ENCODE measurements at regions not wholly inside any gene's neighbourhood (a gene's known extent, or its start where the extent isn't known, plus 50 kb on each side); places are given as distances from the start of the nearest gene placed in this dataset. TPM values are rescaled to one million over a fixed set of nuclear protein-coding genes. Genes with fewer than 3 reads are reported as not detected.

DNA sequence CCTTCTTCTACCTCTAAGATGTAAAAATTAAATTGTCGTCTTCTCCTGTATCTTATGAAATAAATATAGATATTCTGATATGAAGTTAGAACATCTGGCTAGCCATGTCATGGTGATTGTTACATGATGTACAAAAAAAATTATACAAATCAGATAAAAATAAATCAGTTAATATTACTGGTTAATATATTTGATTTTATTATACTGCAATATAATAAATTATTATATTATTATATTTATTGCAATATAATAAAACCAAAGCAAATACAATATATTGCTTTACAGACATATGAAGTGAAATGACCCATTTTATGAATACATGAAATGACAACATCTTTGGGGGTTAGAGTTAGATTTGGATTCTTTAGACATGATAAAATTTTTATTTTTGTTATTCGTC is 72.3 kb upstream of the NAALADL2 start:
- Mint-ChIP-seq H3K36me3 (no peaks in the 10 kb centered on the region), H3K9me3 (no peaks in the 10 kb centered on the region)
- no peak overlapping the region for H3K4me2 ChIP-seq

DNA sequence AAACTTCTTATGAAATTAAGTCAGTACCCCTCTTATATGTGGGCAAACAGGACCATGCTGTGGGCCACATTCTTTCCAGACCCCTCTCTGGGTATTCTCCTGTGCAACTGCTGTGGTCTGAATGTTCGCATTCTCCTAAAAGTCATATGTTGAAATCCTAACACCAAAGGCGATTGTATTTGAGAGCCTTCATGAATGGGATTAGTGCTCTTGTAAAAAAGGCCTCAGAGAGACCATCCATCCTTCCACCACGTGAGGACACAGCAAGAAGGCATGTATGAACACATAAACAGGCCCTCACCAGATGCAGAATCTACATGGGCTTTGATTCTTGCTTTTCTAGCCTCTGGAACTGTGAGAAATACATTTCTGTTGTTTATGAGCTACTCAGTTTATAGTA is 68.0 kb upstream of the NAALADL2 start:
- no peak for TF ChIP-seq EZH2phosphoT487 (IDR thresholded peaks at IDR 0.05)
- TF ChIP-seq, protein P1, sequence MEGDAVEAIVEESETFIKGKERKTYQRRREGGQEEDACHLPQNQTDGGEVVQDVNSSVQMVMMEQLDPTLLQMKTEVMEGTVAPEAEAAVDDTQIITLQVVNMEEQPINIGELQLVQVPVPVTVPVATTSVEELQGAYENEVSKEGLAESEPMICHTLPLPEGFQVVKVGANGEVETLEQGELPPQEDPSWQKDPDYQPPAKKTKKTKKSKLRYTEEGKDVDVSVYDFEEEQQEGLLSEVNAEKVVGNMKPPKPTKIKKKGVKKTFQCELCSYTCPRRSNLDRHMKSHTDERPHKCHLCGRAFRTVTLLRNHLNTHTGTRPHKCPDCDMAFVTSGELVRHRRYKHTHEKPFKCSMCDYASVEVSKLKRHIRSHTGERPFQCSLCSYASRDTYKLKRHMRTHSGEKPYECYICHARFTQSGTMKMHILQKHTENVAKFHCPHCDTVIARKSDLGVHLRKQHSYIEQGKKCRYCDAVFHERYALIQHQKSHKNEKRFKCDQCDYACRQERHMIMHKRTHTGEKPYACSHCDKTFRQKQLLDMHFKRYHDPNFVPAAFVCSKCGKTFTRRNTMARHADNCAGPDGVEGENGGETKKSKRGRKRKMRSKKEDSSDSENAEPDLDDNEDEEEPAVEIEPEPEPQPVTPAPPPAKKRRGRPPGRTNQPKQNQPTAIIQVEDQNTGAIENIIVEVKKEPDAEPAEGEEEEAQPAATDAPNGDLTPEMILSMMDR (IDR thresholded peaks at IDR 0.05): no peak
- no peak for TF ChIP-seq EZH2 (IDR thresholded peaks at IDR 0.05)
- no peak overlapping the region for H3K27ac Mint-ChIP-seq
- no peaks in the 10 kb centered on the region for H3K27me3 Mint-ChIP-seq (ENCODE audit: insufficient read depth, low read depth)
- no peaks in the 10 kb centered on the region for H3K9me3 Mint-ChIP-seq
- Histone ChIP-seq H2AFZ (replicated peaks) (no peak overlapping the region), H3K4me1 (no peaks in the 10 kb centered on the region), H3F3A (ENCODE audit: low read depth) (no peaks in the 10 kb centered on the region), H3K79me2 (ENCODE audit: low read depth) (no peaks in the 10 kb centered on the region), H3K27me3 (no peaks in the 10 kb centered on the region), H4K20me1 (ENCODE audit: low read depth) (no peaks in the 10 kb centered on the region), H3K36me3 (no peaks in the 10 kb centered on the region), H3K9me3 (ENCODE audit: low read depth) (no peaks in the 10 kb centered on the region), H3K27ac (no peak overlapping the region), H3K9ac (no peak overlapping the region), H3K4me3 (no peak overlapping the region), H3K4me2 (no peak overlapping the region)
- H3K4me3 Mint-ChIP-seq: no peak overlapping the region
- no peaks in the 10 kb centered on the region for H3K4me1 Mint-ChIP-seq
- H3K36me3 Mint-ChIP-seq: no peaks in the 10 kb centered on the region
- DNase-seq (ENCODE audit: low spot score): peak; percentile 2

More for the DNA sequence above, 72.3 kb upstream of the NAALADL2 start:
- H3F3A ChIP-seq (ENCODE audit: low read depth): no peaks in the 10 kb centered on the region
- Mint-ChIP-seq H3K4me1 (no peaks in the 10 kb centered on the region), H3K4me3 (no peak overlapping the region), H3K27me3 (ENCODE audit: insufficient read depth, low read depth) (no peaks in the 10 kb centered on the region), H3K27ac (no peak overlapping the region)
- no peaks in the 10 kb centered on the region for H4K20me1 ChIP-seq (ENCODE audit: low read depth)
- no peaks in the 10 kb centered on the region for H3K36me3 ChIP-seq
- H3K79me2 ChIP-seq (ENCODE audit: low read depth): no peaks in the 10 kb centered on the region
- H3K27ac ChIP-seq: no peak overlapping the region
- no peak overlapping the region for H3K9ac ChIP-seq
- H3K4me1 ChIP-seq: no peaks in the 10 kb centered on the region
- H3K27me3 ChIP-seq: no peaks in the 10 kb centered on the region
- no peak for DNase-seq (ENCODE audit: low spot score)
- H3K9me3 ChIP-seq (ENCODE audit: low read depth): no peaks in the 10 kb centered on the region
- H3K4me3 ChIP-seq: no peak overlapping the region
- H2AFZ ChIP-seq (replicated peaks): no peak overlapping the region
- TF ChIP-seq EZH2phosphoT487 (IDR thresholded peaks at IDR 0.05) (no peak), EZH2 (IDR thresholded peaks at IDR 0.05) (no peak)
- TF ChIP-seq, protein P1 (IDR thresholded peaks at IDR 0.05): no peak

DNA sequence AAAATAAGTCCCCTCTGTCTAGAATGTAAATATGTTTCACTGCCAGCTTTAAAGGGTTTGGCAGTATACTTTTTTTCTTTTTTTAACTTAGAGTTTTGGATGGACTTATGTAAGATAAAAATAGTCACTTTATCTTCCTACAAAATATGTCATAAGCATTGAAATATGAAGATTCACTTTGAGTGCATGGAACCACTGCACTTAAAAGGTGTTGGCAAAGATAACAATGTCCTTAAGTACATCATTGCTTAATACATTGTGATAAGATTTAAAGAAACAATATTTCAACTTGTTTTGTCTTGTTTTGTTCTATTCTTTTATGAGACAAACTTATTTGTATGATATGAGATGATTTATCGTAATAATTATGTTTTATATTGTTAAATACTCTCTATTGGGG is 66.3 kb upstream of the NAALADL2 start:
- Histone ChIP-seq H3K27me3 (no peaks in the 10 kb centered on the region), H3K36me3 (no peaks in the 10 kb centered on the region), H4K20me1 (ENCODE audit: low read depth) (no peaks in the 10 kb centered on the region), H3K4me1 (no peaks in the 10 kb centered on the region), H3K79me2 (ENCODE audit: low read depth) (no peaks in the 10 kb centered on the region), H3K27ac (no peak overlapping the region), H3K9ac (no peak overlapping the region), H3K4me2 (no peak overlapping the region), H3K9me3 (ENCODE audit: low read depth) (no peaks in the 10 kb centered on the region), H3K4me3 (no peak overlapping the region), H3F3A (ENCODE audit: low read depth) (no peaks in the 10 kb centered on the region), H2AFZ (replicated peaks) (no peak overlapping the region)
- no peaks in the 10 kb centered on the region for H3K27me3 Mint-ChIP-seq (ENCODE audit: insufficient read depth, low read depth)
- no peak overlapping the region for H3K27ac Mint-ChIP-seq
- TF ChIP-seq EZH2 (IDR thresholded peaks at IDR 0.05) (no peak), EZH2phosphoT487 (IDR thresholded peaks at IDR 0.05) (no peak)
- TF ChIP-seq, protein P1 (IDR thresholded peaks at IDR 0.05): no peak
- no peaks in the 10 kb centered on the region for H3K4me1 Mint-ChIP-seq
- H3K36me3 Mint-ChIP-seq: no peaks in the 10 kb centered on the region
- H3K4me3 Mint-ChIP-seq: no peak overlapping the region
- no peak for DNase-seq (ENCODE audit: low spot score)
- no peaks in the 10 kb centered on the region for H3K9me3 Mint-ChIP-seq

Small RNA genes lying in the stretch of these regions (small RNA-seq; reads per million reads assigned to genes)
- not detected for gene RN7SKP40
